Omental fat pad (tissue), 3 donors: ENCODE measurements at regions not wholly inside any gene's neighbourhood (a gene's known extent, or its start where the extent isn't known, plus 50 kb on each side); places are given as distances from the start of the nearest gene placed in this dataset.

Source experiments
- ATAC-seq: fragments of 150-250 bp; one replicate; pipeline ENCODE4 v1.9.1; 2016; ENCODE audit warnings: mild to moderate bottlenecking, moderate library complexity; ENCODE audit not compliant: low FRiP score
- DNase-seq: peaks from one replicate; pipeline ENCODE4 v3.0.0-alpha.2; 2019; ENCODE audit warnings: low spot score
- CTCF ChIP-seq, 3 donors: fragments of 450-650 bp; IDR thresholded peaks; one replicate each; pipeline ENCODE4 v1.5.1; 2016 to 2017; ENCODE audit warnings: antibody characterized with exemption in 3 of 3, mild to moderate bottlenecking in 3 of 3, moderate library complexity in 2 of 3

- no peak for TF ChIP-seq CTCF (IDR thresholded peaks at IDR 0.05)
These were observed 268.5 kb downstream of the SQOR start for GRCh38 chr15:45903283-45903682.

GRCh38 chr15:45904019-45904418 is 269.2 kb downstream of the SQOR start:
- DNase-seq, result no peak
- no peak for ATAC-seq
- TF ChIP-seq CTCF (IDR thresholded peaks at IDR 0.05), result no peak

More at GRCh38 chr15:45903283-45903682, 268.5 kb downstream of the SQOR start:
- no peak for ATAC-seq
- no peak for DNase-seq

- TF ChIP-seq CTCF (IDR thresholded peaks at IDR 0.05), result no peak
- DNase-seq (no peak), ATAC-seq (no peak)
These were observed 271.4 kb downstream of the SQOR start for GRCh38 chr15:45906230-45906629.

GRCh38 chr15:45910671-45911070 is 275.8 kb downstream of the SQOR start:
- no peak for DNase-seq
- no peak for TF ChIP-seq CTCF (IDR thresholded peaks at IDR 0.05)
- ATAC-seq, result no peak

- ATAC-seq (no peak), DNase-seq (no peak)
- TF ChIP-seq CTCF (IDR thresholded peaks at IDR 0.05), result no peak
These were observed 278.6 kb downstream of the SQOR start for GRCh38 chr15:45913451-45913850.

GRCh38 chr15:45914425-45914824 is 279.6 kb downstream of the SQOR start:
- TF ChIP-seq CTCF (IDR thresholded peaks at IDR 0.05), result no peak
- ATAC-seq, result no peak
- DNase-seq, result no peak

GRCh38 chr15:45918839-45919238 is 284.0 kb downstream of the SQOR start:
- no peak for DNase-seq
- TF ChIP-seq CTCF (IDR thresholded peaks at IDR 0.05), result no peak
- no peak for ATAC-seq
